ENCODE measurements at regions not wholly inside any gene's neighbourhood (a gene's known extent, or its start where the extent isn't known, plus 50 kb on each side); places are given as distances from the start of the nearest gene placed in this dataset.

- DNase-seq (ENCODE audit: low spot score), result no peak
Measured at GRCh38 chr13:76439546-76439945, 446.7 kb downstream of the KCTD12 start.

DNA sequence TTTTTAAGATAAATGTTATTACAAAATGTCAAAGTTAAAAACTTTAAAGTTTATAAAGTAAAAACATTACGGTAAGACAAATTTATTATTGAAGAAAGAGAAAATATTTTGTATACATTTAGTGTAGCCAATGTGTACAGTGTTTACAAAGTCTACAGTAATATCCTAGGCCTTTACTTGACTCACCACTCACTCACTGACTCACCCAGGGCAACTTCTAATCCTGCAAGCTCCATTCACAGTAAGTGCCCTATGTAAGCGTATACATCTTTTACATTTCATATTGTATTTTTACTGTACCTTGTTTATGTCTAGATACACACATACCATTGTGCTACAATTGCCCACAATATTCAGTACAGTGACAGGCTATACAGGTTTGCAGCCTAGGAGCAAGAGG, 448.2 kb downstream of the KCTD12 start:
- DNase-seq (ENCODE audit: low spot score), result no peak

DNA sequence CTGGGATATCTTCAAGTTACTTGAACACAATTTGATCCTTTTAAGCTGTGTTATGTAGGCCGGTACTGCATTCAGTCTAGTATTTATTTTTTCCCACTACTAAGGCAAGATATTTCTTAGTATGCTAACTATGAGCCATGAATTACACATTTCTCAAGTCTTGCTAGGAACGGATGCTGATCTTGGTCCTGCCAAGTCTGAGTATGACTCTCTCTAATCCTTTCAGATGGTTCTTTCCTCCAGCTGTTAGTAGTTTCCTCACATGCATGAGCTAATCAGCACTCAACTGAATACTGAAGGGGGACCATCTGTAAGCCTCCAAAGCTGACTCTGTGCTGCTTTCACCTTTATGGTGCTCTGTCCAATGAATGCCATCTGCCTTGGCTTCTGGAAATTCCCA, 460.3 kb downstream of the KCTD12 start:
- DNase-seq (ENCODE audit: low spot score), result no peak

- DNase-seq (ENCODE audit: low spot score), result no peak
Measured at GRCh38 chr13:76421011-76421410, 465.2 kb downstream of the KCTD12 start.

DNA sequence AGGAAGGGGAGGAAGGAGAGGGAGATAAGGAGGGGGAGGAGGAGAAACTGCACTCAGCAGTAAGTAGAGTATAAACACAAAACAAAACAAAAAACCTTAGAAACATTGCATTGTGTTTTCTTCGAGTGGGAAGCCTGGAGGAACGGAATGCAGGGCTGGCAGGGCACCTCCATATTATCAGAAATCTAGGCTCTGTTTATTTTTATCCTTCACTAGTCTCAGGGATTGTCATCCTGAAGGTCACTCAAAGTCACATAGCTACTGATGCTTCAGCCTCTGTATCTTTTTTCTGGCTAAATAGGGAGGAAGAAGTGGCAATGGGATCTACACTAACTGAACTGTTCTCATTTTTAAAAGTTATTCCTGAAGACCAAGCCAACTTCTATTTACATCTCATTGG, 467.8 kb downstream of the KCTD12 start:
- DNase-seq (ENCODE audit: low spot score), result no peak

DNA sequence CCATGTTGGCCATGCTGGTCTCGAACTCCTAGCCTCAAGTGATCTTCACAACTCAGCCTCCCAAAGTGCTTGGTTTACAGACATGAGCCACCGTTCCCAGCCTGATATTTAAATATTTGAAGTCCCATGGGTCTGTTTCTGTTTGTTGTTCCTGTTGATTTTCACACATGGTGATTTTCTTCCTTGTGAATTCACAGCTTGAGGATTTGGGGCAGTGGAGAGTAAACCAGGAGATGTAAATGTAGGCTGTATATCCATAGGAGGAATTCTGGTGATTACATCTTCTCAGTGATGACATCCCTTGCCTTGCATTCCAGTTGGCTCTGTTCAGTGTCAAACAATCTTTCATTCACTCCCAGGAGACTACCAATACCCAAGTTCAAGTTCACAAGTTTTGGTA, 471.9 kb downstream of the KCTD12 start:
- no peak for DNase-seq (ENCODE audit: low spot score)

DNA sequence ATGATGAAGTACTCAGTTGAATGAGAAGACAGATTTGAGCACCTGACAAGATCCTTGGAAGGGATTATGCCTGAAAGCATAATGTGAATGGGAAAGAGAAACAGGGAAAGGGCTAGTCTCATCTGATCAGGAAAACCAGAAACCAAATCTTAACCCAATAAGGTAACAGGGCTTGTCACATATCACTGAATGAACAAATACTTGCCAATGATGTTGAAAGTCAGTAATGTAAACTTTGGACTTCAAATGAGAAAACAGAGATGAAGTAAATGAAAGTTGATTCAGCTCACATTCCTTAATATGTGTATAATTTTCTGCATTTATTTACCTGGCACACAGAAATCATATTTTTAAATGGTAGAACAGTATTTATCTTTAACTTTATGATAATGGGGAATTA, 480.0 kb downstream of the KCTD12 start:
- no peak for DNase-seq (ENCODE audit: low spot score)

- DNase-seq (ENCODE audit: low spot score), result no peak
Measured at GRCh38 chr13:76398425-76398824, 487.8 kb downstream of the KCTD12 start.

- no peak for DNase-seq (ENCODE audit: low spot score)
Measured at GRCh38 chr13:76397413-76397812, 488.8 kb downstream of the KCTD12 start.

DNA sequence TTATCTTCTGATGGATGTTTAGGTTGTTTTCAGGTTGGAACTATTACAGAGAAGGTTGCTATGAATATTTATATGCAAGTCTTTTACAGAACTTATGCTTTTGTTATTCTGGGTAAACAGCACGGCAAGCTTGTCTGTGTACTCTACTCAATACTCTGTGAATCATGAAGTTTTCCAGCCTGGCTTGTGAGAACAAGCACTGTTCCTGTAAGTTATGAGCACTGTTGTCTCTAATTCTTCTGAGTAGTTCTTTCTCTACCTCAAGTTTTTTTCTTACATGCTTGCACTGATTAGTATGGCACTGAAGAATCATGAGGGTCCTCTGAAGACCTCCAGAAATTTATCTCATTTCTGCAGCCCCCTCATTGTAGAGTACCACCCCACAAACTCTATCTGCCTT, 496.9 kb downstream of the KCTD12 start:
- DNase-seq (ENCODE audit: low spot score), result no peak

DNA sequence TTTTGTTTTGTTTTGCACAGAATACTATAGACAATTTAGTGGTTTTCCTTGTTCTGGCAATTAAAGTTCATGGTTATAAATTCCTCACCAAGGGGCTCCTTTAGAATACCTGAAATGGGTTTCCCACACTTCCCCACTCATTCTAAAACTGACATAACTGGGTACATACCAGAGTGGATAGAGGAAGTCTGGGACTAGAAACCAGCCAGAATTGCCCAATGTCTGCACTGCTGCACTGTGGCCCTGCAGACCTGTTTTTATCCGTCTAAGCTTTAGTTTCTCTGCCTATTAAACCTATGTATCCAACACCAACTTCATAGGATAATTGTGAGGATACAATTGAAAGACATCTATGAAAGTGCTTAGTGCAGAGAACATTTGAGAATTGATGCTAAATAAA, 498.6 kb downstream of the KCTD12 start:
- no peak for DNase-seq (ENCODE audit: low spot score)

DNA sequence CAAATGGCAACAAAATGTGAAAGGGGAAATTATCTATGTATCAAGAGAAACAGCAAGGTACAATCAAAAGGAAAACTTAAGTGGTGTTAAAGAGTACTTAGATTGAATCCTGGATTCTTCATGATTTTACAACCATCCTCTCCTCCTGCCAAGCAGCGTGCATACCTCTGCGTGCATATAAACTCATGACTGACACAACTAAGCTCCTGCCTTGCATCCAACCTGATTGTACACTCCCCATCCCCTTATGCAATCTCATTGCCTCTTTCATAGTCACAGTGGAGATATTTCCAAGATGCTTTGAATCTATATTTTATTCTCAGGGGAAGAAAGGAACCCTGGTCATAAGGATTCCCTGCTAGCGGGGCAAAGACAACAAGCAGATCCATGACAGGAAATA, 499.9 kb downstream of the KCTD12 start:
- no peak for DNase-seq (ENCODE audit: low spot score)

DNA sequence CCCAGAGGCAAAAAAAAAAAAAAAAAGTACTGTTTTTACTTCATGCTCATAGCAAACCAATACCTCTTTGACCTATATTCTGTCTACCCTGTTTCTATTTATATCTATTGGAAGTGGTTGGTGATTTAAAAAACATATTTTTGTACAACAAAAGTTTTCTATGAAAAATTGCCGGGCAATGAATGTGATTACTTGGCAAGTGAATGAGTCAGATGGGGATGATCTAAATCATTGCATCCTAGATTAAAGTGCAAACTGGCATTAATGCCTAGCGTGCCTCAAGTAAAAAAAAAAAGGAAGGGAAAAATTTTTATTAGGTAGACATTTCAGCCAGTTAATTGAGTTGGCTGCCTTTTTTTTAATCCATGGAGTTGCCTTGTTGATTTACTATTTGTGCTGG, 500.6 kb downstream of the KCTD12 start:
- no peak for DNase-seq (ENCODE audit: low spot score)

DNA sequence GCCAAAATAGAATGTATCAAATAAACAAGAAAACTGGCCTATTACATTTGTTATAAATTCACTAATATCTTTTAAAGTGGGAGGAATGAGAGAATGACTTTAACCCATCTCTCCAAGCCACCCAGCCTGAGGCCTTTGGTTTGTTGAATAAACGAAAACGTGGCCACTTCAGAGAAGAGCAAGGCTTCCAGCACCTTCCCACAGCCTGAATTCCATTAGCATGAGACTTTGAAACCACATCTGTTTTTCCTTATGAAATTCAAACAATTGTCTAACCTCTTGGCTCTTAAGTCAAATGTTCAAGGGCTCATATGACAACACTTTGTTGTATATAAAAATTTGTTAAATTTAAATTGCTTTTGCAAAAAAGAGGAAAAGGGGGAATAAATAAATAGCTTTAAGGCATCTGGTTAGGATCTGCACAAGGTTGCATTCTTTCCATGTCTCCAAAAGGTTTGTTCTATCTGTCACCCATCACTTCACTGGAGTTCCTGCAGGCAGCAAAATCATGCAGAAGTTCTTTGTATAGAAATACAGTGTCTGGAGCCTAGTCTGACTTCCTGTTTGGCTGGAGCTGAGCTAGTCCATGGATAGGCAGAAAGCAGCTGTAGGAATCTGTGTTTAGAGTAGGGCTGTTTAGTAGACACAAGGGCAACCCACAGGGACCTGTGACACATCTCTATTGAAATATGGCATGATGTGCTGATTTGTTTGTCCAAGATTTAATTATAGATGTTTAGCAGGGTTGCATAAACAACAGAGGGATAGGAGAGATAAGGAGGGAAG, 502.3 kb downstream of the KCTD12 start:
- no peak for DNase-seq (ENCODE audit: low spot score)

DNA sequence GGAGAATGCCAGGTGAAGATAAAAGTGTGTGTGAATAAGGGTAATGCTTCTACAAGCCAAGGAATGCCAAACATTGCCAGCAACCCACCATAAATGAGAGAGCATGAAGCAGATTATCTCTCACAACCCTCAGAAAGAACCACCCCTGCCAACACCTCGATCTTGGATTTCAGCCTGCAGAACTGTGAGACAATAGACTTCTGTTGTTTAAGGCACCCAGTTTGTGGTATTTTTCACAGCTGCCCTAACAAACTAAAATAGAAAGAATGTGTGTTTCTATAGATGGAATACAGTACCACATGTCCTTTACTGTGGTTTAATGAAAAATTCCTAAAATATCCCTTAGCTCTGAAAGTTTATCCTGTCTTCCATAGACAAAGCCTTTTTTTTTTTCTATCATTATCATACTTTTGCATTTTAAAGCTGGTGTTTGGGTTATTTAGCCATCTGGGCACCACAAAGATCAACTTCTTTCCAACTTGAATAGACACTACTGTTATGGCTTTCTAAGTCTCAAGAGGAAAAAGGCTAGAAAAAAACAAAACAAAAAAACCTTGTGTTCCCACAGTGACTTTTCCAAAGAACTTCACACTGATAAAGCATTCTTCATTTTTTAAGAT, 505.6 kb downstream of the KCTD12 start:
- no peak for DNase-seq (ENCODE audit: low spot score)

DNA sequence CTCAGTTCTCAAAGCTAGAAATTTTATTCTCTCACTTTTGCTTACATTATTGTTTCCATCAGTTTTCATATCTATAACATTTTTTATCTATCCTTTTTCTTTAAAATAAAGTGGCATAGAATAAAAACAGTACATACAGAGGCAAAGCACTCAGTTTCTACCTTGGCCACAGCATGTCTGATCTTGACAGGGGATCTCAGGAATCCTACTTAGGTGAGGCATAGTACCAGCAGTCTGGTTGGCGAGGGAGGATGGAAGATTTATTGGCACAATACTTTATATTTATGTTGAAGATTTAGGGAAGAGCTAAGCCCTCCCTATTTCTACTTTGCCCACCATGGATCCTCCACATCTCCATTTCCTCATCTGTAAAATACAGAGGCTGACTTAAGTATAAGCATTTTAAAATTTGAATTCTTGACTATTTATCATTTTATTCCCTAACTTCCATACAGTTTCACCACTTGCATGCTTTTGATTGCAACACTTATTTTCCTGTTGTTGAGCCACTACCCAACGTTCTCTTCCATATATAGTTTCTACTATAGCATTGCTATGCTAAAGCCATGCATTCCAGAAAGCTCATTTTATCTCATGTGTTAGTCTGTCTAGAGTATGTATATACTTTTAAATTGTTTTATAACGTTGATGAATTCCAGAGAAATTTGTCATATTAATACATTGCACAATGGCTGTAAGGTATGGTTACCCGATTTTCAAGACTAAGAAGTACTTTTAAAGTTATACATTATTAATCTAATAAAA, 506.7 kb downstream of the KCTD12 start:
- no peak for DNase-seq (ENCODE audit: low spot score)

DNA sequence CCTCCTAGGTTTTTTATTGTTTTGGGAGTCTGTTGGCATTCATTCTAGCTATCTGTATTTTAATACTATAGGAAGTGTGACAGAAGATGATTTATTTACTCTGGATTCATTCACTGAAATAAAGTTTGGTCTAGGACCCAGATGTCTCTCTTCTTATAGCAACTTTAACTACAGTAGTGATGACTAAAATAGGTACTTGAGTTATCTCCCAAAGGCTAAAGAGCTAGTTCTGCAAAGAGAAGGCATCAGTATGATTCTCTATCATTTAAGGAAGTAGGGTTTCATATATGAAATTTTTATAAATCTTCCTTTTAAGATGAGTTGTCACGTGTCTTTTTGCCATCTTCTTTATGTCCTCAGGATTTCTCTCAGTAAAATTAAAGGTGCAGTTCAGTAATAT, 507.4 kb downstream of the KCTD12 start:
- DNase-seq (ENCODE audit: low spot score), result no peak

- DNase-seq (ENCODE audit: low spot score), result no peak
Measured at GRCh38 chr13:76363682-76364289, 522.4 kb downstream of the KCTD12 start.

DNA sequence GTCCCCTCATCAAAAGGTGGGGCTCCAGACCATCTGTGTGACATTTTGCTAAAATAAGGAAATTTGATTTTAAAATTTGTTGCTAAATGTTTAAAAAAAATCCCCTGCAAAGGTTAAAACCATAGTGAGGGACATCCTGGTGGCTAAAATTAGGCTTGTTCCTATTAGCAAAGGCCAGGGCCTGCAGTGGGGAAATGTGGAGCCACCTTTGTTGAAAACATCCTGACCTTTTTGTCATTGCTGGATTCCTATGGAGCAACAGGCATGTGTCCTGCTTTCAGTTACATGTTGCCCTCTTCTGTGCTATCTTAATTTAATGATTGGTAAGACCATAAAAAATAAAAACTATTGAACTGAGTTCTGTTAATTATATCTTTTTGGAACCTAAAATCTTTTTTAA, 524.3 kb downstream of the KCTD12 start:
- DNase-seq (ENCODE audit: low spot score), result no peak

- no peak for DNase-seq (ENCODE audit: low spot score)
Measured at GRCh38 chr13:76351541-76352229, 534.5 kb downstream of the KCTD12 start.

DNA sequence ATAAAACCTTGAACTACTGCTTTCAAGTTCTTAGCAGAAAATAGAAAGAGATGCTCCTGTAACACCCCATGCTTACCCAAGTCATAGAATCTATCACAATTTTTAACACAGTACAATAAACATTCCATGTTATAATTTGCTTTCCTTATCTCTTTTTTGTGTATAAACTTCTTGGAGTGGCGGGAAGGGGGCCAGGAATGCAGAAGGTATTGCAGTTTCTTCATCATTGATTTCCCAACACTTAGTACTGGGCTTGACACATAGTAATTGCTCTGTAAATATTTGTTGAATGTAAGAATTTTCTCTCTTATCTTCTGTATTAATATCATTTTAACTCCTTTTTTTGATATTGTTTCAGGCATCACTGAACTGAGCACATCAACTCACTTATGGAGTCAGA, 535.8 kb downstream of the KCTD12 start:
- DNase-seq (ENCODE audit: low spot score), result no peak

- DNase-seq (ENCODE audit: low spot score), result no peak
Measured at GRCh38 chr13:76349700-76350099, 536.5 kb downstream of the KCTD12 start.
